Keratinocyte (primary cell): ENCODE measurements at regions not wholly inside any gene's neighbourhood (a gene's known extent, or its start where the extent isn't known, plus 50 kb on each side); places are given as distances from the start of the nearest gene placed in this dataset.

Experiments used
- DNase-seq: peaks from one replicate; pipeline ENCODE4 v3.0.0-alpha.2; 2011; ENCODE audit warnings: low read depth, missing footprints, low spot score
- FAIRE-seq: peaks from 2 replicates; lab custom pipeline; 2011; peaks lifted over from hg19 to GRCh38; lab: Jason Lieb, UNC
- H2AFZ ChIP-seq: 2 replicates; pipeline ENCODE4 v1.6.0; 2012; ENCODE audit warnings: low read length, control low read depth, inconsistent platforms; ENCODE audit not compliant: control insufficient read depth
- H3K27ac ChIP-seq: 2 replicates; pipeline ENCODE4 v1.5.1; 2011; ENCODE audit warnings: low read length; ENCODE audit not compliant: control insufficient read depth, insufficient read depth
- H3K27me3 ChIP-seq: 3 replicates; pipeline ENCODE4 v1.6.0; 2011; ENCODE audit warnings: low read length; ENCODE audit not compliant: control insufficient read depth, insufficient read depth; ENCODE audit errors: extremely low read depth
- H3K36me3 ChIP-seq, 2 experiments: 2 replicates in 1 of 2; 3 replicates in 1 of 2; pipeline ENCODE4 v1.5.1; 2011; ENCODE audit warnings: low read length in 2 of 2, mild to moderate bottlenecking in 1 of 2; ENCODE audit not compliant: control insufficient read depth in 2 of 2, insufficient read depth in 2 of 2; ENCODE audit errors: extremely low read depth in 1 of 2
- H3K4me1 ChIP-seq: 3 replicates; pipeline ENCODE4 v1.5.1; 2011; ENCODE audit warnings: low read length; ENCODE audit not compliant: control insufficient read depth, insufficient read depth; ENCODE audit errors: extremely low read depth
- H3K4me2 ChIP-seq: 3 replicates; pipeline ENCODE4 v1.6.0; 2011; ENCODE audit warnings: low read depth, low read length; ENCODE audit not compliant: control insufficient read depth, insufficient read depth; ENCODE audit errors: extremely low read depth
- H3K4me3 ChIP-seq, 3 experiments: fragments of 200-600 bp in 1 of 3; sonication (generic) in 1 of 3; 2 replicates in 2 of 3; 3 replicates in 1 of 3; pipeline ENCODE4 v1.5.1; 2011 to 2016; ENCODE audit warnings: low read length in 3 of 3, mild to moderate bottlenecking in 3 of 3, control low read depth in 2 of 3, inconsistent platforms in 1 of 3, low read depth in 1 of 3, mixed read lengths in 1 of 3, mixed run types in 1 of 3, moderate library complexity in 1 of 3; ENCODE audit not compliant: control insufficient read depth in 2 of 3, insufficient read depth in 2 of 3; ENCODE audit errors: extremely low read depth in 1 of 3
- H3K79me2 ChIP-seq: 2 replicates; pipeline ENCODE4 v1.6.0; 2012; ENCODE audit warnings: low read length; ENCODE audit not compliant: control insufficient read depth, insufficient read depth
- H3K9ac ChIP-seq: 3 replicates; pipeline ENCODE4 v1.6.0; 2011; ENCODE audit warnings: low read length; ENCODE audit not compliant: control insufficient read depth, insufficient read depth; ENCODE audit errors: extremely low read depth
- H3K9me1 ChIP-seq: 3 replicates; pipeline ENCODE4 v1.6.0; 2011; ENCODE audit warnings: low read length; ENCODE audit not compliant: control insufficient read depth, insufficient read depth; ENCODE audit errors: extremely low read depth
- H3K9me3 ChIP-seq: 2 replicates; pipeline ENCODE4 v1.5.1; 2012; ENCODE audit warnings: low read depth, low read length; ENCODE audit not compliant: control insufficient read depth
- H4K20me1 ChIP-seq: 3 replicates; pipeline ENCODE4 v1.6.0; 2011; ENCODE audit warnings: low read length; ENCODE audit not compliant: control insufficient read depth, insufficient read depth; ENCODE audit errors: extremely low read depth
- EZH2 ChIP-seq: IDR thresholded peaks from one replicate; pipeline ENCODE4 v1.6.1; 2012; ENCODE audit warnings: inconsistent platforms, mild to moderate bottlenecking, low read length, moderate library complexity
- dilution Hi-C: fragments of 300-500 bp; cut with MboI; formaldehyde crosslinking; loops from one replicate; pipeline ENCODE4 v1.7.0; 2020; ENCODE audit warnings: low sequenced_read_pairs; ENCODE audit not compliant: extremely low pct_ligation_motif_present
- TF ChIP-seq, protein P1 (sequence below), 3 experiments: IDR thresholded peaks in 1 of 3; conservative IDR thresholded peaks in 1 of 3; optimal IDR thresholded peaks in 1 of 3; 2 replicates in 2 of 3; 3 replicates in 1 of 3; pipeline versions ENCODE3 to v1.5.1; 2011; ENCODE audit warnings: low read length in 3 of 3, mild to moderate bottlenecking in 3 of 3, moderate library complexity in 2 of 3, control low read depth in 1 of 3, inconsistent platforms in 1 of 3; ENCODE audit not compliant: insufficient read depth in 2 of 3; ENCODE audit errors: extremely low read depth in 1 of 3

DNA sequence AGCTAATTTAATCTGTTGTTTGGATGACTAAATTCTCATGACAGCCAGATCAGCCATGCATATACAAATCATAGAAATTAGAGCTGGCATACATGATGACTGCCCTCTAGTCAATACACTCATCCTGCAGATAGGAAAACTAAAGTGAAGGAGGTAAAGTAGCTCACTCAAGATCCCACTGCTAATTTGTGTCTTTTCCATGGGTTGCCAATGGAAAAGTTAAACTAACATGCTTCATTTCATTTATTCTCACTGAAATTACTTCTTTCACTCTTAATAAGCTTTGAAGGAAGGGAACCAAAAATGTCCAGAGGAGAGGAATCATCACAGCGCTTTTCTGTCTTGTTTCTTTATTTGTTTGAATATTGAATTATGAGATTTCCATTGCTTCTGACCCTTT lies 308.2 kb downstream of the GJA1 start:
- Histone ChIP-seq H3K9ac (no peak overlapping the region), H4K20me1 (no peaks in the 10 kb centered on the region), H2AFZ (no peak overlapping the region), H3K9me1 (no peaks in the 10 kb centered on the region), H3K4me1 (no peaks in the 10 kb centered on the region), H3K4me3 (no peak overlapping the region), H3K9me3 (no peaks in the 10 kb centered on the region), H3K79me2 (no peaks in the 10 kb centered on the region), H3K27ac (no peak overlapping the region), H3K36me3 (no peaks in the 10 kb centered on the region), H3K4me2 (no peak overlapping the region), H3K27me3 (no peaks in the 10 kb centered on the region)
- DNase-seq (no peak), FAIRE-seq (no peak)
- no peak for TF ChIP-seq EZH2
- TF ChIP-seq, protein P1, sequence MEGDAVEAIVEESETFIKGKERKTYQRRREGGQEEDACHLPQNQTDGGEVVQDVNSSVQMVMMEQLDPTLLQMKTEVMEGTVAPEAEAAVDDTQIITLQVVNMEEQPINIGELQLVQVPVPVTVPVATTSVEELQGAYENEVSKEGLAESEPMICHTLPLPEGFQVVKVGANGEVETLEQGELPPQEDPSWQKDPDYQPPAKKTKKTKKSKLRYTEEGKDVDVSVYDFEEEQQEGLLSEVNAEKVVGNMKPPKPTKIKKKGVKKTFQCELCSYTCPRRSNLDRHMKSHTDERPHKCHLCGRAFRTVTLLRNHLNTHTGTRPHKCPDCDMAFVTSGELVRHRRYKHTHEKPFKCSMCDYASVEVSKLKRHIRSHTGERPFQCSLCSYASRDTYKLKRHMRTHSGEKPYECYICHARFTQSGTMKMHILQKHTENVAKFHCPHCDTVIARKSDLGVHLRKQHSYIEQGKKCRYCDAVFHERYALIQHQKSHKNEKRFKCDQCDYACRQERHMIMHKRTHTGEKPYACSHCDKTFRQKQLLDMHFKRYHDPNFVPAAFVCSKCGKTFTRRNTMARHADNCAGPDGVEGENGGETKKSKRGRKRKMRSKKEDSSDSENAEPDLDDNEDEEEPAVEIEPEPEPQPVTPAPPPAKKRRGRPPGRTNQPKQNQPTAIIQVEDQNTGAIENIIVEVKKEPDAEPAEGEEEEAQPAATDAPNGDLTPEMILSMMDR (optimal IDR thresholded peaks at IDR 0.05 in 1 of 3, IDR thresholded peaks at IDR 0.05 in 1 of 3, conservative IDR thresholded peaks at IDR 0.05 in 1 of 3; ENCODE audit: extremely low read depth in 1 of 3, insufficient read depth in 2 of 3, low read length in 3 of 3): no peak
- dilution Hi-C loops: no loop called here

DNA sequence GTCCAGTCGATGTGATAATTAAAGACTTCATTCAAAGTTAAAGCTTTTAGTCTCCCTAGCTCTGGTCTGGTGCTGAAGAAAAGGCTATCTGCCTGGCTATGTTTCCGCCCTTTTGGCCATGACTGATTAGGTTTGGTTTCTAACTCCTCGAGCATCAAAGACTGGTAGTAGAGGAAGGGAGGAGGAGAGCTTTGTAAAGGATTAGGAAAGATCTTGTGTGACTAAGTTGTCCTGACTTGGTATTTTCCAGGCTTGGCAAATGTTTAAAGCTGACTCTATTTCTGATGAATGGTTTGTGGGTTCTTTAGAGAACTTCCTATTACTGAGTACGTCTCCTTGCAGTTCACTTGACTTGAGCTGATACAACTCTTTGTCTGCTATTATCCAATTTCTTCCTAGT lies 312.9 kb downstream of the GJA1 start:
- H3K4me1 ChIP-seq: no peaks in the 10 kb centered on the region
- no peak for DNase-seq
- H3K9ac ChIP-seq: no peak overlapping the region
- no peak overlapping the region for H2AFZ ChIP-seq
- H4K20me1 ChIP-seq: no peaks in the 10 kb centered on the region
- TF ChIP-seq EZH2: no peak
- TF ChIP-seq, protein P1 (optimal IDR thresholded peaks at IDR 0.05 in 1 of 3, IDR thresholded peaks at IDR 0.05 in 1 of 3, conservative IDR thresholded peaks at IDR 0.05 in 1 of 3; ENCODE audit: extremely low read depth in 1 of 3, insufficient read depth in 2 of 3, low read length in 3 of 3): no peak
- H3K79me2 ChIP-seq: no peaks in the 10 kb centered on the region
- H3K27me3 ChIP-seq: no peaks in the 10 kb centered on the region
- no peaks in the 10 kb centered on the region for H3K36me3 ChIP-seq
- H3K9me1 ChIP-seq: no peaks in the 10 kb centered on the region
- dilution Hi-C loops: no loop called here
- H3K27ac ChIP-seq: no peak overlapping the region
- H3K4me3 ChIP-seq: no peak overlapping the region
- H3K9me3 ChIP-seq: no peaks in the 10 kb centered on the region
- H3K4me2 ChIP-seq: no peak overlapping the region
- peak; percentile 73 for FAIRE-seq
